Coronary artery (tissue), 2 donors: ENCODE measurements at regions not wholly inside any gene's neighbourhood (a gene's known extent, or its start where the extent isn't known, plus 50 kb on each side); places are given as distances from the start of the nearest gene placed in this dataset.

Source experiments
- DNase-seq: peaks from one replicate; pipeline ENCODE4 v3.0.0-alpha.2; 2017; ENCODE audit warnings: low spot score
- H3K27ac ChIP-seq, 2 donors: fragments of 200-600 bp; sonication (generic); one replicate each; pipeline ENCODE4 v1.5.1; 2016 to 2019
- H3K4me3 ChIP-seq: fragments of 200-600 bp; sonication (generic); 2 replicates; pipeline ENCODE4 v1.5.1; 2016; ENCODE audit warnings: mild to moderate bottlenecking, moderate library complexity
- TF ChIP-seq, protein P1 (sequence below): fragments of 200-600 bp; sonication (generic); IDR thresholded peaks from one replicate; pipeline ENCODE4 v1.5.1; 2019; ENCODE audit warnings: antibody characterized with exemption

- DNase-seq, result no peak
- no peak overlapping the region for H3K4me3 ChIP-seq
- TF ChIP-seq, protein P1, sequence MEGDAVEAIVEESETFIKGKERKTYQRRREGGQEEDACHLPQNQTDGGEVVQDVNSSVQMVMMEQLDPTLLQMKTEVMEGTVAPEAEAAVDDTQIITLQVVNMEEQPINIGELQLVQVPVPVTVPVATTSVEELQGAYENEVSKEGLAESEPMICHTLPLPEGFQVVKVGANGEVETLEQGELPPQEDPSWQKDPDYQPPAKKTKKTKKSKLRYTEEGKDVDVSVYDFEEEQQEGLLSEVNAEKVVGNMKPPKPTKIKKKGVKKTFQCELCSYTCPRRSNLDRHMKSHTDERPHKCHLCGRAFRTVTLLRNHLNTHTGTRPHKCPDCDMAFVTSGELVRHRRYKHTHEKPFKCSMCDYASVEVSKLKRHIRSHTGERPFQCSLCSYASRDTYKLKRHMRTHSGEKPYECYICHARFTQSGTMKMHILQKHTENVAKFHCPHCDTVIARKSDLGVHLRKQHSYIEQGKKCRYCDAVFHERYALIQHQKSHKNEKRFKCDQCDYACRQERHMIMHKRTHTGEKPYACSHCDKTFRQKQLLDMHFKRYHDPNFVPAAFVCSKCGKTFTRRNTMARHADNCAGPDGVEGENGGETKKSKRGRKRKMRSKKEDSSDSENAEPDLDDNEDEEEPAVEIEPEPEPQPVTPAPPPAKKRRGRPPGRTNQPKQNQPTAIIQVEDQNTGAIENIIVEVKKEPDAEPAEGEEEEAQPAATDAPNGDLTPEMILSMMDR, result no peak
- peak overlapping the region; percentile 25 to 72 for H3K27ac ChIP-seq
Measured at GRCh38 chr4:15150631-15151030, 148.3 kb downstream of the CPEB2 start.

- Histone ChIP-seq H3K27ac (peak overlapping the region in 1 of 2 donors; percentile 72), H3K4me3 (no peak overlapping the region)
- TF ChIP-seq, protein P1, result no peak
- DNase-seq, result no peak
Measured at GRCh38 chr4:15151033-15151432, 148.8 kb downstream of the CPEB2 start.

- TF ChIP-seq, protein P1, result no peak
- DNase-seq, result no peak
- Histone ChIP-seq H3K27ac (no peak overlapping the region), H3K4me3 (no peak overlapping the region)
Measured at GRCh38 chr4:15153662-15154061, 151.4 kb downstream of the CPEB2 start.

DNA sequence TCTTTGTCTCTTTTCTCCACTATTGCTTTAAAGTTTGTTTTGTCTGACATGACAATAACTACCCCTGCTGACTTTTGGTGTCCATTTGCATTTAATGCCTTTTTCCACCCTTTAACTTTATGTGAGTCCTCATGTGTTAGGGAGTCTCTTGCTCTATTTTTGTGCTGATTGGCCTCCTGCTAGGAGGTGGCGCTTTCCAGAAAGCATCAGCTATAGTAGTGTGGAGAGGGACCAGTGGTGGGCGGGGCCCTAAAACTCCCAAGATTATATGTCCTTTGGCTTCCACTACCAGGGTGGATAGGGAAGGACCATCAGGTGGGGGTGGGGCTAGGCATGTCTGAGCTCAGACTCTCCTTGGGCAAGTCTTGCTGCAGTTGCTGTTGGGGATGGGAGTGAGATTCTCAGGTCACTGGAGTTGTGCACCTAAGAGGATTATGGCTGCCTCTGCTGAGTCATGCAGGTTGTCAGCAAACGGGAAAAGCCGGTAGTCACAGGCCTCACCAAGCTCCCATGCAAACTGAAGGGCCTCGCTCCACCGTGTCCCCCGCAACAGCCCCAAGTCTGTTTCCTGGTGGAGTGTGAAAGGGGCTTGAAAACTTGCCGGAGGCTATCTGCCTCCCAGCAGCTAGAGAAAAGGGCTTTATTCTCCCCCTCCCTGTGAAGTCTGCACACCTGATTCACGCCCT lies 156.3 kb downstream of the CPEB2 start:
- TF ChIP-seq, protein P1, result no peak
- no peak for DNase-seq
- Histone ChIP-seq H3K4me3 (no peak overlapping the region), H3K27ac (no peak overlapping the region)

DNA sequence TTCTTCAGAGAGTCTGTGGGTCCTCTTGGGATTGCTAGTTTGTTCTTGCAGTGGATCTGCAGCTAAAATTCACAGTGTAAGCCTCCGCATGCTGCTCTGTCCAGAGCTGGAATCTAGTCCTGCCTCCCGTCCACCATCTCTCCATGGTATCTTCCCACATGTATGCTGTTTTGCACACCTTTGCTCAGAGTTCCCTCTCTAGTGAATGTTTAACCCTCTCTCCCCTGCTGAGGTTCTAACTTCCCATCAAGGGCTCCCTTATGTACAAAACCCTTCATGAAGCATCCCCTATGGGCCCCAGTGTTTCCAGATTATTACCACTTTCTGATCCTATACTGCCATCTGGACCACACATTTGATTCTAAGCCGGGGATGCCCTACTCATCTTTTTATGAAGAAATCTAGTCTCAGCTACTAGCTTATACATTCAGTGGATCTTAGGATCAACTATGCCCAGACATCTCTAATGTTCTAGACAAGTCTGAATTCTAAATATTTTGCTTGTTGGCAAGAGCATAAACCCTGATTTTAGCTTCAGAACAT lies 157.3 kb downstream of the CPEB2 start:
- no peak for DNase-seq

GRCh38 chr4:15161439-15161838 lies 159.2 kb downstream of the CPEB2 start:
- TF ChIP-seq, protein P1, result no peak
- DNase-seq, result no peak
- H3K27ac ChIP-seq, result no peak overlapping the region

More for the DNA sequence above, 157.3 kb downstream of the CPEB2 start:
- no peak overlapping the region for H3K4me3 ChIP-seq
- no peak overlapping the region for H3K27ac ChIP-seq
- TF ChIP-seq, protein P1, result no peak

GRCh38 chr4:15162046-15162445 lies 159.8 kb downstream of the CPEB2 start:
- no peak for DNase-seq
- Histone ChIP-seq H3K27ac (no peak overlapping the region), H3K4me3 (no peak overlapping the region)
- TF ChIP-seq, protein P1, result no peak

More at GRCh38 chr4:15161439-15161838, 159.2 kb downstream of the CPEB2 start:
- H3K4me3 ChIP-seq, result no peak overlapping the region
